Suprapubic skin (tissue), 4 donors: ENCODE measurements at regions not wholly inside any gene's neighbourhood (a gene's known extent, or its start where the extent isn't known, plus 50 kb on each side); places are given as distances from the start of the nearest gene placed in this dataset.

ENCODE experiments used
- DNase-seq, 2 donors: peaks; one replicate each; pipeline ENCODE4 v3.0.0-alpha.2; 2019; ENCODE audit warnings: low spot score in 2 of 2
- H3K27ac ChIP-seq: fragments of 200-600 bp; sonication (generic); one replicate; pipeline ENCODE4 v1.5.1; 2019
- H3K27me3 ChIP-seq: fragments of 200-600 bp; sonication (generic); one replicate; pipeline ENCODE4 v1.5.1; 2019
- H3K36me3 ChIP-seq: fragments of 200-600 bp; sonication (generic); one replicate; pipeline ENCODE4 v1.5.1; 2019
- H3K4me1 ChIP-seq: fragments of 200-600 bp; sonication (generic); one replicate; pipeline ENCODE4 v1.5.1; 2019
- H3K4me3 ChIP-seq: fragments of 200-600 bp; sonication (generic); one replicate; pipeline ENCODE4 v1.5.1; 2019; ENCODE audit warnings: mild to moderate bottlenecking
- H3K9me3 ChIP-seq: fragments of 200-600 bp; sonication (generic); one replicate; pipeline ENCODE4 v1.5.1; 2019
- EP300 ChIP-seq: sonication (generic); formaldehyde crosslinking; IDR thresholded peaks from one replicate; pipeline ENCODE4 v1.6.1; 2017; ENCODE audit warnings: antibody characterized with exemption
- POLR2A ChIP-seq, 2 donors: fragments of 450-650 bp; IDR thresholded peaks; one replicate each; pipeline ENCODE4 v1.6.1; 2017; ENCODE audit warnings: antibody characterized with exemption in 2 of 2, mild to moderate bottlenecking in 2 of 2, moderate library complexity in 2 of 2
- POLR2AphosphoS5 ChIP-seq, 3 donors: sonication (generic); formaldehyde crosslinking; IDR thresholded peaks; one replicate each; pipeline ENCODE4 v1.6.1; 2017; ENCODE audit warnings: antibody characterized with exemption in 3 of 3
- WGBS: methylation state at CpG from one replicate; pipeline ENCODE4 v1.1.5; 2018; 5-methylcytosine and 5-hydroxymethylcytosine counted together
- TF ChIP-seq, protein P1 (sequence below), 2 donors: fragments of 200-600 bp in 1 of 2; fragments of 450-650 bp in 1 of 2; sonication (generic) in 1 of 2; IDR thresholded peaks; one replicate each; pipeline ENCODE4 v1.5.1; 2016 to 2019; ENCODE audit warnings: antibody characterized with exemption in 2 of 2, mild to moderate bottlenecking in 1 of 2, moderate library complexity in 1 of 2

GRCh38 chr13:39281539-39282150 lies 243.4 kb downstream of the NHLRC3 start:
- TF ChIP-seq POLR2AphosphoS5 (IDR thresholded peaks at IDR 0.05): no peak
- H3K4me3 ChIP-seq: no peak overlapping the region
- WGBS: 75% methylated on average over 1 of the region's 1 CpG
- no peaks in the 10 kb centered on the region for H3K9me3 ChIP-seq
- H3K27ac ChIP-seq: no peak overlapping the region
- no peaks in the 10 kb centered on the region for H3K36me3 ChIP-seq
- no peaks in the 10 kb centered on the region for H3K27me3 ChIP-seq
- DNase-seq: no peak
- no peaks in the 10 kb centered on the region for H3K4me1 ChIP-seq

- no peaks in the 10 kb centered on the region for H3K27me3 ChIP-seq
- no peak overlapping the region for H3K4me3 ChIP-seq
- TF ChIP-seq EP300 (no peak), POLR2AphosphoS5 (IDR thresholded peaks at IDR 0.05) (no peak), POLR2A (IDR thresholded peaks at IDR 0.05) (no peak)
- TF ChIP-seq, protein P1, sequence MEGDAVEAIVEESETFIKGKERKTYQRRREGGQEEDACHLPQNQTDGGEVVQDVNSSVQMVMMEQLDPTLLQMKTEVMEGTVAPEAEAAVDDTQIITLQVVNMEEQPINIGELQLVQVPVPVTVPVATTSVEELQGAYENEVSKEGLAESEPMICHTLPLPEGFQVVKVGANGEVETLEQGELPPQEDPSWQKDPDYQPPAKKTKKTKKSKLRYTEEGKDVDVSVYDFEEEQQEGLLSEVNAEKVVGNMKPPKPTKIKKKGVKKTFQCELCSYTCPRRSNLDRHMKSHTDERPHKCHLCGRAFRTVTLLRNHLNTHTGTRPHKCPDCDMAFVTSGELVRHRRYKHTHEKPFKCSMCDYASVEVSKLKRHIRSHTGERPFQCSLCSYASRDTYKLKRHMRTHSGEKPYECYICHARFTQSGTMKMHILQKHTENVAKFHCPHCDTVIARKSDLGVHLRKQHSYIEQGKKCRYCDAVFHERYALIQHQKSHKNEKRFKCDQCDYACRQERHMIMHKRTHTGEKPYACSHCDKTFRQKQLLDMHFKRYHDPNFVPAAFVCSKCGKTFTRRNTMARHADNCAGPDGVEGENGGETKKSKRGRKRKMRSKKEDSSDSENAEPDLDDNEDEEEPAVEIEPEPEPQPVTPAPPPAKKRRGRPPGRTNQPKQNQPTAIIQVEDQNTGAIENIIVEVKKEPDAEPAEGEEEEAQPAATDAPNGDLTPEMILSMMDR (IDR thresholded peaks at IDR 0.05): no peak
- WGBS: 81% methylated on average over 4 of the region's 4 CpGs
- no peak for DNase-seq
- peaks cover 6% of the 10 kb centered on the region for H3K9me3 ChIP-seq
- no peak overlapping the region for H3K27ac ChIP-seq
- H3K36me3 ChIP-seq: no peaks in the 10 kb centered on the region
- H3K4me1 ChIP-seq: no peaks in the 10 kb centered on the region
These were observed 244.2 kb downstream of the NHLRC3 start for GRCh38 chr13:39282400-39282972.

GRCh38 chr13:39283072-39283471 lies 244.8 kb downstream of the NHLRC3 start:
- TF ChIP-seq POLR2A (IDR thresholded peaks at IDR 0.05) (no peak), POLR2AphosphoS5 (IDR thresholded peaks at IDR 0.05) (no peak), EP300 (no peak)
- TF ChIP-seq, protein P1 (IDR thresholded peaks at IDR 0.05): no peak
- H3K4me1 ChIP-seq: no peaks in the 10 kb centered on the region
- H3K27me3 ChIP-seq: no peaks in the 10 kb centered on the region
- H3K9me3 ChIP-seq: peaks cover 11% of the 10 kb centered on the region
- no peak for DNase-seq
- no peaks in the 10 kb centered on the region for H3K36me3 ChIP-seq
- 80% methylated on average over 1 of the region's 1 CpG for WGBS
- no peak overlapping the region for H3K4me3 ChIP-seq
- no peak overlapping the region for H3K27ac ChIP-seq

- TF ChIP-seq POLR2A (IDR thresholded peaks at IDR 0.05) (no peak), POLR2AphosphoS5 (IDR thresholded peaks at IDR 0.05) (no peak), EP300 (no peak)
- TF ChIP-seq, protein P1 (IDR thresholded peaks at IDR 0.05): no peak
- no peak for DNase-seq
These were observed 246.6 kb downstream of the NHLRC3 start for GRCh38 chr13:39284801-39285388.

More at GRCh38 chr13:39284801-39285388, 246.6 kb downstream of the NHLRC3 start:
- H3K4me1 ChIP-seq: no peaks in the 10 kb centered on the region
- H3K9me3 ChIP-seq: peaks cover 11% of the 10 kb centered on the region
- H3K27ac ChIP-seq: no peak overlapping the region
- no peaks in the 10 kb centered on the region for H3K36me3 ChIP-seq
- WGBS: 90% methylated on average over 8 of the region's 8 CpGs
- no peaks in the 10 kb centered on the region for H3K27me3 ChIP-seq
- no peak overlapping the region for H3K4me3 ChIP-seq
